WTC11 (cell line): ENCODE measurements at regions not wholly inside any gene's neighbourhood (a gene's known extent, or its start where the extent isn't known, plus 50 kb on each side); places are given as distances from the start of the nearest gene placed in this dataset.

Source experiments
- CBFB ChIP-seq: sonication (generic); formaldehyde crosslinking; IDR thresholded peaks from 2 replicates; pipeline ENCODE4 v1.8.1; 2022; ENCODE audit warnings: mild to moderate bottlenecking, low read depth, missing genetic modification reagents
- ELF4 ChIP-seq: sonication (generic); formaldehyde crosslinking; IDR thresholded peaks from 2 replicates; pipeline ENCODE4 v1.8.1; 2022; ENCODE audit warnings: low read depth, mild to moderate bottlenecking, moderate library complexity, missing genetic modification reagents
- JUN ChIP-seq: sonication (generic); formaldehyde crosslinking; IDR thresholded peaks from 2 replicates; pipeline ENCODE4 v1.8.0; 2023; ENCODE audit warnings: mild to moderate bottlenecking, missing genetic modification reagents
- KAT7 ChIP-seq: sonication (generic); formaldehyde crosslinking; IDR thresholded peaks from 2 replicates; pipeline ENCODE4 v1.8.1; 2023; ENCODE audit warnings: missing genetic modification reagents, mild to moderate bottlenecking, borderline replicate concordance
- SP1 ChIP-seq: sonication (generic); formaldehyde crosslinking; conservative IDR thresholded peaks from 2 replicates; pipeline ENCODE4 v1.8.1; 2022; ENCODE audit warnings: missing genetic modification reagents
- TCF7 ChIP-seq: sonication (generic); formaldehyde crosslinking; IDR thresholded peaks from 2 replicates; pipeline ENCODE4 v1.8.0; 2022; ENCODE audit warnings: mild to moderate bottlenecking, low read depth, missing genetic modification reagents, moderate library complexity
- TP53 ChIP-seq: sonication (generic); formaldehyde crosslinking; IDR thresholded peaks from 2 replicates; pipeline ENCODE4 v1.8.1; 2023; ENCODE audit warnings: mild to moderate bottlenecking, missing genetic modification reagents
- ZBTB21 ChIP-seq: sonication (generic); formaldehyde crosslinking; IDR thresholded peaks from 2 replicates; pipeline ENCODE4 v1.8.1; 2023; ENCODE audit warnings: mild to moderate bottlenecking, missing genetic modification reagents, borderline replicate concordance
- TF ChIP-seq, protein P1 (sequence below): fragments of 200-600 bp; IDR thresholded peaks from 2 replicates; pipeline ENCODE4 v1.8.0; 2022; ENCODE audit warnings: antibody characterized with exemption
- TF ChIP-seq, protein P2 (sequence below): fragments of 250-450 bp; sonication (Bioruptor Pico); IDR thresholded peaks from 2 replicates; pipeline ENCODE4 v1.9.0; 2021; ENCODE audit warnings: mild to moderate bottlenecking
- TF ChIP-seq, protein P3 (sequence below): sonication (generic); formaldehyde crosslinking; IDR thresholded peaks from 2 replicates; pipeline ENCODE4 v1.8.0; 2022; ENCODE audit warnings: mild to moderate bottlenecking, missing genetic modification reagents
- TF ChIP-seq, protein P4 (sequence below): sonication (generic); formaldehyde crosslinking; IDR thresholded peaks from 2 replicates; pipeline ENCODE4 v1.8.1; 2023; ENCODE audit warnings: mild to moderate bottlenecking, missing genetic modification reagents, borderline replicate concordance
- TF ChIP-seq, protein P5 (sequence below): sonication (generic); formaldehyde crosslinking; IDR thresholded peaks from 2 replicates; pipeline ENCODE4 v1.8.0; 2022; ENCODE audit warnings: mild to moderate bottlenecking, missing genetic modification reagents

DNA sequence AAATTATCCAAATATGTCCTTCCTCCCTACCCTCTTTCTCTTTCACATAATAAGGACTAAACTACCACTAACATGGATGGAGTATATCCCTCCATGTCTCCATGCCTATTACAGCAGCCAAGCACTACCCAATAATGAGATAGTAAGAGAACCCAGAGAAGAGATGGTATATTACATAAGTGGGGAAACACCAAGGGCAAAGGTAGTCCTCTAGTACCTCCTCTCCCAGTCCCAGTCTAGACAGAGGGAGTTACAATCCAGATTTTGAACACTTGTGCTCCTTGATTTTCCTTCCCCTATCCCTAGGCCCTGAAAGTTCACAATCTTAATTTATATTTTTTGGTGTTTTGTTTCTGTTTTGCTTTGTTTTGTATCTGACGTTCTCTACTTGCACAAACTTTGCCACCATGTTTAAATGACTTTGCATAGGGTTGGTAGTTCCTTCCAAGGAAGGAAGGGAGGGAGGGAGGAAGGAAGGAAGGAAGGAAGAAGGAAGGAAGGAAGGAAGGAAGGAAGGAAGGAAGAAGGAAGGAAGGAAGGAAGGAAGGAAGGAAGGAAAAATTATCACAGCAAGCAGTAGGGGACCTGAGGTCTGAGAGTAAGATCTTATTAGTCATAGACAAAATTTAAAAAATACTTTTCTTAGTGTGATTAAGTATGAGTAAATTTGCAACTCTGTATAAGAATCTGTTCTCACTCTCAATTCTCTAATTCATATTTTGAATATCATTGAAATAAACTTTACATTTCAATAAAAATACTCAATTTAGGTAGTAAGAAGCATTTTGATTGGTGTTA is 521.9 kb downstream of the PTPRC start:
- TF ChIP-seq, protein P1, sequence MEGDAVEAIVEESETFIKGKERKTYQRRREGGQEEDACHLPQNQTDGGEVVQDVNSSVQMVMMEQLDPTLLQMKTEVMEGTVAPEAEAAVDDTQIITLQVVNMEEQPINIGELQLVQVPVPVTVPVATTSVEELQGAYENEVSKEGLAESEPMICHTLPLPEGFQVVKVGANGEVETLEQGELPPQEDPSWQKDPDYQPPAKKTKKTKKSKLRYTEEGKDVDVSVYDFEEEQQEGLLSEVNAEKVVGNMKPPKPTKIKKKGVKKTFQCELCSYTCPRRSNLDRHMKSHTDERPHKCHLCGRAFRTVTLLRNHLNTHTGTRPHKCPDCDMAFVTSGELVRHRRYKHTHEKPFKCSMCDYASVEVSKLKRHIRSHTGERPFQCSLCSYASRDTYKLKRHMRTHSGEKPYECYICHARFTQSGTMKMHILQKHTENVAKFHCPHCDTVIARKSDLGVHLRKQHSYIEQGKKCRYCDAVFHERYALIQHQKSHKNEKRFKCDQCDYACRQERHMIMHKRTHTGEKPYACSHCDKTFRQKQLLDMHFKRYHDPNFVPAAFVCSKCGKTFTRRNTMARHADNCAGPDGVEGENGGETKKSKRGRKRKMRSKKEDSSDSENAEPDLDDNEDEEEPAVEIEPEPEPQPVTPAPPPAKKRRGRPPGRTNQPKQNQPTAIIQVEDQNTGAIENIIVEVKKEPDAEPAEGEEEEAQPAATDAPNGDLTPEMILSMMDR: no peak
- TF ChIP-seq TCF7 (CRISPR knock-in tag) (no peak), ZBTB21 (CRISPR knock-in tag) (no peak), KAT7 (CRISPR knock-in tag) (no peak), TP53 (CRISPR knock-in tag) (no peak), SP1 (CRISPR knock-in tag) (no peak), ELF4 (CRISPR knock-in tag) (no peak), CBFB (CRISPR knock-in tag) (no peak), JUN (no peak)
- TF ChIP-seq, protein P2, sequence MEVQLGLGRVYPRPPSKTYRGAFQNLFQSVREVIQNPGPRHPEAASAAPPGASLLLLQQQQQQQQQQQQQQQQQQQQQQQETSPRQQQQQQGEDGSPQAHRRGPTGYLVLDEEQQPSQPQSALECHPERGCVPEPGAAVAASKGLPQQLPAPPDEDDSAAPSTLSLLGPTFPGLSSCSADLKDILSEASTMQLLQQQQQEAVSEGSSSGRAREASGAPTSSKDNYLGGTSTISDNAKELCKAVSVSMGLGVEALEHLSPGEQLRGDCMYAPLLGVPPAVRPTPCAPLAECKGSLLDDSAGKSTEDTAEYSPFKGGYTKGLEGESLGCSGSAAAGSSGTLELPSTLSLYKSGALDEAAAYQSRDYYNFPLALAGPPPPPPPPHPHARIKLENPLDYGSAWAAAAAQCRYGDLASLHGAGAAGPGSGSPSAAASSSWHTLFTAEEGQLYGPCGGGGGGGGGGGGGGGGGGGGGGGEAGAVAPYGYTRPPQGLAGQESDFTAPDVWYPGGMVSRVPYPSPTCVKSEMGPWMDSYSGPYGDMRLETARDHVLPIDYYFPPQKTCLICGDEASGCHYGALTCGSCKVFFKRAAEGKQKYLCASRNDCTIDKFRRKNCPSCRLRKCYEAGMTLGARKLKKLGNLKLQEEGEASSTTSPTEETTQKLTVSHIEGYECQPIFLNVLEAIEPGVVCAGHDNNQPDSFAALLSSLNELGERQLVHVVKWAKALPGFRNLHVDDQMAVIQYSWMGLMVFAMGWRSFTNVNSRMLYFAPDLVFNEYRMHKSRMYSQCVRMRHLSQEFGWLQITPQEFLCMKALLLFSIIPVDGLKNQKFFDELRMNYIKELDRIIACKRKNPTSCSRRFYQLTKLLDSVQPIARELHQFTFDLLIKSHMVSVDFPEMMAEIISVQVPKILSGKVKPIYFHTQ (CRISPR knock-in tag): no peak
- TF ChIP-seq, protein P3, sequence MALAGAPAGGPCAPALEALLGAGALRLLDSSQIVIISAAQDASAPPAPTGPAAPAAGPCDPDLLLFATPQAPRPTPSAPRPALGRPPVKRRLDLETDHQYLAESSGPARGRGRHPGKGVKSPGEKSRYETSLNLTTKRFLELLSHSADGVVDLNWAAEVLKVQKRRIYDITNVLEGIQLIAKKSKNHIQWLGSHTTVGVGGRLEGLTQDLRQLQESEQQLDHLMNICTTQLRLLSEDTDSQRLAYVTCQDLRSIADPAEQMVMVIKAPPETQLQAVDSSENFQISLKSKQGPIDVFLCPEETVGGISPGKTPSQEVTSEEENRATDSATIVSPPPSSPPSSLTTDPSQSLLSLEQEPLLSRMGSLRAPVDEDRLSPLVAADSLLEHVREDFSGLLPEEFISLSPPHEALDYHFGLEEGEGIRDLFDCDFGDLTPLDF: no peak
- TF ChIP-seq, protein P4, sequence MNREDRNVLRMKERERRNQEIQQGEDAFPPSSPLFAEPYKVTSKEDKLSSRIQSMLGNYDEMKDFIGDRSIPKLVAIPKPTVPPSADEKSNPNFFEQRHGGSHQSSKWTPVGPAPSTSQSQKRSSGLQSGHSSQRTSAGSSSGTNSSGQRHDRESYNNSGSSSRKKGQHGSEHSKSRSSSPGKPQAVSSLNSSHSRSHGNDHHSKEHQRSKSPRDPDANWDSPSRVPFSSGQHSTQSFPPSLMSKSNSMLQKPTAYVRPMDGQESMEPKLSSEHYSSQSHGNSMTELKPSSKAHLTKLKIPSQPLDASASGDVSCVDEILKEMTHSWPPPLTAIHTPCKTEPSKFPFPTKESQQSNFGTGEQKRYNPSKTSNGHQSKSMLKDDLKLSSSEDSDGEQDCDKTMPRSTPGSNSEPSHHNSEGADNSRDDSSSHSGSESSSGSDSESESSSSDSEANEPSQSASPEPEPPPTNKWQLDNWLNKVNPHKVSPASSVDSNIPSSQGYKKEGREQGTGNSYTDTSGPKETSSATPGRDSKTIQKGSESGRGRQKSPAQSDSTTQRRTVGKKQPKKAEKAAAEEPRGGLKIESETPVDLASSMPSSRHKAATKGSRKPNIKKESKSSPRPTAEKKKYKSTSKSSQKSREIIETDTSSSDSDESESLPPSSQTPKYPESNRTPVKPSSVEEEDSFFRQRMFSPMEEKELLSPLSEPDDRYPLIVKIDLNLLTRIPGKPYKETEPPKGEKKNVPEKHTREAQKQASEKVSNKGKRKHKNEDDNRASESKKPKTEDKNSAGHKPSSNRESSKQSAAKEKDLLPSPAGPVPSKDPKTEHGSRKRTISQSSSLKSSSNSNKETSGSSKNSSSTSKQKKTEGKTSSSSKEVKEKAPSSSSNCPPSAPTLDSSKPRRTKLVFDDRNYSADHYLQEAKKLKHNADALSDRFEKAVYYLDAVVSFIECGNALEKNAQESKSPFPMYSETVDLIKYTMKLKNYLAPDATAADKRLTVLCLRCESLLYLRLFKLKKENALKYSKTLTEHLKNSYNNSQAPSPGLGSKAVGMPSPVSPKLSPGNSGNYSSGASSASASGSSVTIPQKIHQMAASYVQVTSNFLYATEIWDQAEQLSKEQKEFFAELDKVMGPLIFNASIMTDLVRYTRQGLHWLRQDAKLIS (CRISPR knock-in tag): no peak
- TF ChIP-seq, protein P5, sequence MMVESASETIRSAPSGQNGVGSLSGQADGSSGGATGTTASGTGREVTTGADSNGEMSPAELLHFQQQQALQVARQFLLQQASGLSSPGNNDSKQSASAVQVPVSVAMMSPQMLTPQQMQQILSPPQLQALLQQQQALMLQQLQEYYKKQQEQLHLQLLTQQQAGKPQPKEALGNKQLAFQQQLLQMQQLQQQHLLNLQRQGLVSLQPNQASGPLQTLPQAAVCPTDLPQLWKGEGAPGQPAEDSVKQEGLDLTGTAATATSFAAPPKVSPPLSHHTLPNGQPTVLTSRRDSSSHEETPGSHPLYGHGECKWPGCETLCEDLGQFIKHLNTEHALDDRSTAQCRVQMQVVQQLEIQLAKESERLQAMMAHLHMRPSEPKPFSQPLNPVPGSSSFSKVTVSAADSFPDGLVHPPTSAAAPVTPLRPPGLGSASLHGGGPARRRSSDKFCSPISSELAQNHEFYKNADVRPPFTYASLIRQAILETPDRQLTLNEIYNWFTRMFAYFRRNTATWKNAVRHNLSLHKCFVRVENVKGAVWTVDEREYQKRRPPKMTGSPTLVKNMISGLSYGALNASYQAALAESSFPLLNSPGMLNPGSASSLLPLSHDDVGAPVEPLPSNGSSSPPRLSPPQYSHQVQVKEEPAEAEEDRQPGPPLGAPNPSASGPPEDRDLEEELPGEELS (CRISPR knock-in tag): no peak
